NCI-H1694 treated with DMSO at 0.1 percent for 48 hours (cell line): ENCODE measurements at regions not wholly inside any gene's neighbourhood (a gene's known extent, or its start where the extent isn't known, plus 50 kb on each side); places are given as distances from the start of the nearest gene placed in this dataset.

Experiments used
- DNase-seq: peaks from one replicate; lab custom pipeline; 2025; lab: John Stamatoyannopoulos, UW

- DNase-seq = no peak
These were observed 430.1 kb downstream of the CCDC85A start for GRCh38 chr2:56613920-56614319.

DNA sequence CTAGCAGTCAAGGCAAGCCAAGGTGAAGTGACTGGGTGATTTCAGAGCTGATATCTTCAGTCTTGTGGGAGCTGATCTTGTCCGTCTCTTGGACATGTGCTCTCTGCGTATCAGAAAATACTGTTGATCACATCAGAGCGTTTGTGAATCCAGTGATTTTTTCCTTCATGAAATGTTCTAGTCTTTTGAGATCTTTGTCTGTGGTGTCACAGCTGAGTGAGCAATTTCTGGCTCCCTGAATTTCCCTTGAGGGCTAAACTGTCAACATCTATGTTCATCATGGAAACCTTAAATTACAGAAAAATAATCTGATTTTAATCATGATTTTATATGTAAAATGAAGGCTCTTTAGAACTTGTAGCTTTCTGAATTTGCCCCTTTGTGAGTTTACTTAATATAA is 432.0 kb downstream of the CCDC85A start:
- no peak for DNase-seq

DNA sequence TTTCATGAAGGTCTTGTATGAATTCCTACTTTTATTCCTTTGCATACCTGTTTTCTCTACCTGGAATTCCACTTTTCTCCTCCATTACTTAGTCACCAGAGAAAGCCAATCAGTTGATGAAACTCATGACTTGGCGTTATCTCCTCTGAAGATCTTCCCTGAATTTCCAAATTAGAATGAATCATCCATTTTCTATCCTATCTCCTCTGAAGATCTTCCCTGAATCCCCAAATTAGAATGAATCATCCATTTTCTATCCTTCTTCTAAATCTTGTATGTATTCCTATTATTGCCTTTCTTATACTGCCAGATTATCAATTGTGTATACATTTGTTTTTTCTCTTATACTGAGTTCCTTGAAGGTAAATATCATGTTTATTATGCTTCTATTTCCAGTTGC is 440.4 kb downstream of the CCDC85A start:
- no peak for DNase-seq

GRCh38 chr2:56626927-56627326 is 443.1 kb downstream of the CCDC85A start:
- DNase-seq = no peak

GRCh38 chr2:56630286-56630685 is 446.5 kb downstream of the CCDC85A start:
- no peak for DNase-seq

DNA sequence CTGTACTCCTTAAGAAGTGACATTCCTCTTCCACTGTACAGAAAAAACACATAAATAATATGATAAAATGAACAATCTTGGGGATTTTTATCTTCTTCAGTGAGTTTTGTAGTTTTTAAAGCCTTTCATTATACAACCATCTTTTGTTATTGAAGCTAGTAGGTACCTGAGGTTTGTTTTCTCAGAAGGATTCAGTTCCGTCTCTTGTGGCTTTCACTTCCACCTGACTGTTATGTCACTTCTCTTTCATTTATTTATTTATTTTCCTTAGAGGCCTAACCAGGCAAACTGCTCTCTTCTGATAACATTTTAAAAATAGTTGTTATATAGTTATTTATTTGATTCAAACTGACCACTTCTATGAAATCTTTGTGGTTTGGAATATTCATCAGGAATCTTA is 464.2 kb downstream of the CCDC85A start:
- DNase-seq = no peak

GRCh38 chr2:56648802-56649201 is 465.0 kb downstream of the CCDC85A start:
- no peak for DNase-seq

DNA sequence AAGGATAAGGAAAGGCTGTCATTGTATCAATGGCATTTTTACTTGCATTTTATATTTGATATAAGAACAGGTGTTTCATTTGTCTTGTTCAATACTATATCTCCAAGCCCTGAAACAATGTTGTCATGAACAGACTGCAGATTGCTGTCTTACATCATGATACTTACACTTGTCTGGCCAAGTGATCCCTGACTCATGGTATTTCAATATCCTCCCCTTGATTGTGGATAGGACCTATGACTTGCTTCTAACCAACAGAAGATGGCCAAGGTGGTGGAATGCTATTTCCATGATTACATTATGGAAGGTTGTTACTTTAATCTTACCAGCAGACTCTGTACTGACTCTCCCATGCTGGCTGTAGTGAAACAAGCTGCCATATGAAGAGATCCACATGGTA is 471.1 kb downstream of the CCDC85A start:
- DNase-seq = no peak

DNA sequence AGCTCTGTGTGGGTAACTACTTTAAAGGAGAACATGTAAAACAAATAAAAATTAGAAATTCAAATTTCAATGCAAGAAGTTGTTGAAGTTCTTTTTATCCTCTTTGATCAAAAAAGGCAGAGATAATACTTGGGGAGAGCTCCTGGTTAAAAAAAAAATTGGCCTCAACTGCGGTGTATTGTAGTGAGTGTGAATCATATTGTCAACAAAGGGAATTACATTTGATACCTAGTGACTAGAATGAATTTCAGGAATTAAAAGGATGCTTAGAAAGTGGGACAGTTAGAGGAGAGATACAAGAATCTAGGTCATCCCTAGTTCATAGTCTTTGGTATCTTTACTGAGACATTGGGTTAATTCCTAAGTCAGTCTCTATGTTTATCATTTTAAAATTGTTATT is 473.0 kb downstream of the CCDC85A start:
- no peak for DNase-seq

GRCh38 chr2:56666777-56667176 is 483.0 kb downstream of the CCDC85A start:
- no peak for DNase-seq

DNA sequence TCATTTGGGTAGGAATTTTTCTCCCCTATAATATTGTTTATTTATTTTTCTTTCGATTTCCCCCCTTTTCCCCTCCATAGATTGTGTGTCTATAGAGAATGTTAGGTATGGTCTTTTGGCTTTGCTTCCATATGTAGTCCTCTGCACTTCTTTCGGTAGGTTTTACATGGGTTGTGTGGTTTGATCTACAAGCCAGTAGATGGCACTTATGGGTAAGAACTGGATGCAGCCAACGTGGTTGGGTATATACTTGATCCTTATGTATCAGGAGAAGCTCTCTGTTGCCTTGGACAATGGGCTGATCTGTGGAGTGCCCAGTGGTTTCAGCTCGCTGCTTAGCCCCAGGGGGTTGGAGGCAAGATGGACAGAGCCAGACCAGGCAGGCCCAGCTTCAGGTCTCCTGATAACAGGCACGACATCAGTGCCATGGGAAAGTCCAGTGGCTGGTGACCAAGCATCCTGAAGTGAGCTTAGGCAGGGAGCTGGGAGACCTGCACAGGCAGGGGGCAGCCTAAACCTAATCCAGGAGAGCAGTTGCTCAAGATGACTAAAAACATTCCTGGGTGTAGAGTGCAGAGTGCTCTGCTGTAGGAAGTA is 488.3 kb downstream of the CCDC85A start:
- no peak for DNase-seq

- DNase-seq = no peak
These were observed 490.3 kb downstream of the CCDC85A start for GRCh38 chr2:56674084-56674483.

- no peak for DNase-seq
These were observed 493.2 kb downstream of the CCDC85A start for GRCh38 chr2:56676966-56677365.

GRCh38 chr2:56680971-56681631 is 497.3 kb downstream of the CCDC85A start:
- no peak for DNase-seq

GRCh38 chr2:56681659-56682396 is 498.0 kb downstream of the CCDC85A start:
- DNase-seq = no peak

- no peak for DNase-seq
These were observed 498.6 kb downstream of the CCDC85A start for GRCh38 chr2:56682397-56682760.

DNA sequence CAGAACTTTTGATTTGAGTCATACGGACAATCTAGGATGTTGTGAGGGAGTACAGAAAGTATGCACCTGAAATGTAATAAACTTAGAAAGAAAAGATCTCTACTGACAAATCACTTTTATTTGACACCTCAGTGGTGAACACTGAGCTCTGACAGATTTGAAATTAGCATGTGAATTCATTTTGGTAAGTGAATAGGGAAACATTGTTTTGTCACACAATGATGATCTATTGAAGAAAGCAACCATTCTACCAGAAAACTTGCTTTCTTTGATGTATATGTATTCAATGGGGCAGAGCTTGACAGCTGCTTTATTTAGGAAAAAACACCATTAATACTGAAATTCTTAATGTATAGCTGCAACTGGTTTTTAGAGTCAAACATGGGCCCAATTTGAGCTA is 500.5 kb downstream of the CCDC85A start:
- DNase-seq = no peak

DNA sequence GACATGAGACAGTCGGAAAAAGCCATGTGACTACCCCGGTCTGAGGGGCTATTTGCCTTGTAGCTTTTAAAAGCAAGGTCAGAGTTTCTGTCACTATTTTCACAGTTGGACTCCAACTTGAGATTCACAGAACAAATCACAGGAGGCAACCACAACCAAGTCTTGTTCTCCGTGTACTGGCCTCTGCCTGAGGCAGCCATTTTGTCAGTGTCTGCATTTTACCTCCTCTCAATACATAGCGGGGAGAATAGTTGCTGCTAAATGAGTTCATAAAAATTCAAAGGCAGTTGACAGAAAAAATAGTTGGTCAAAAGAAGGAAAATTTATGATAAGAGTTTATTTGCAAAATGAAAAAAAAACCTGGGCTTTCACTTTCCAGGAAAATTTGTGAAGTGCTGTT is 501.4 kb downstream of the CCDC85A start:
- DNase-seq = no peak

GRCh38 chr2:56687169-56687568 is 503.4 kb downstream of the CCDC85A start:
- DNase-seq = no peak

DNA sequence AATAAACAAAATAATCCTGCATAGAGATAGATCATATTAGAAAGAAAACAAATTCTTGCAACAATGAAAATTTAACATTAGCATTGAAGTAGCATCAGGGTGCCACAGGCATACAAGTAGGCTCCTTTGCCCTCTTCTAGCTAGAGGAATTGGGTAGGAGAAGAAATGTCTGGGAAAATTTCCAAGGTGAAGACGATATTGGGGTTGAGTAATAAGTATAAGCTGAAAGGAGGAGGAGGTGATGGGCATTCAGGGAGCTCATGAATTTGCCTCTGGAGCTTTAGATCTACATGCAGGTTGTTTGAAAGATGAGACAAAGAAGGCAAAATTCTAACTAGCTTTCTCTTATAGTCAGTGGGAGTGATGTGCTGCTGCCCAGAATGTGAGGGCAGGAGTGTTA is 504.9 kb downstream of the CCDC85A start:
- no peak for DNase-seq

GRCh38 chr2:56693501-56693900 is 509.7 kb downstream of the CCDC85A start:
- no peak for DNase-seq

DNA sequence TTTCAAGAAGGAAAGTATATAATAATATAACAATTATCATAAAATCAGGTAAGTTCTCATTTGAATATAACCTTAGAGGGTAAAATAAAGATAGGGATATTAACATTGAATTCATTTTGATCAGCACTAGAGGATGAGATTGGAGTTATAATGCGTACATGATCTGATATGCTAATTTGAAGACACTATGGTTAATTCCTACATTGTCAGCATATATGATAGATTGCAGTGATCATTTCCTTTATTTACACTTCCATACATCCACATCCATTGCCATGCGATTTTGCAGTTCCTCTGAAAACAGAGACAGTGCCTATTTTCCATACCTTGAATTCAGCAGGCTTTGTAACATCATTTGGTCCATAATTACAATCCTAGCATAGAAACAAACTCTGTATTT is 519.2 kb downstream of the CCDC85A start:
- DNase-seq = no peak

- no peak for DNase-seq
These were observed 521.9 kb downstream of the CCDC85A start for GRCh38 chr2:56705713-56706112.

DNA sequence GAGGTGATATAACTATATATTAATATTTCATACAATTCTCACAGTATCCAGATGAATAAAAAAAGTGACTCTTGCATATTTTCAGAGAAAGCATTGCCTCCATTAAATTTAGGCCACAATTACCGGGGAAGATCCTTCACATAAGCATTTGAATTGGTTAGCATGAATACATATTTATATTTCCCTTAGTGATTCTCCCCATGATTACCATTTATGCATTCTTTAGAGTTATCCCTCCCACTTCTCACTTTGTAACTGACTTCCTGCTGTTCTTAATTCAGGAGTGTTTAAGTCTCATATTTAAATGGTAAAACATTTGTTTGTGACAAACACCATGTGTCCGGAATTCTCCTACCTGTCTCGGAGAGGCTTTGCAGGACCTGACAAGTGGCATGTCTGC is 523.4 kb downstream of the CCDC85A start:
- DNase-seq = no peak
